ENCODE measurements at regions not wholly inside any gene's neighbourhood (a gene's known extent, or its start where the extent isn't known, plus 50 kb on each side); places are given as distances from the start of the nearest gene placed in this dataset.

DNA sequence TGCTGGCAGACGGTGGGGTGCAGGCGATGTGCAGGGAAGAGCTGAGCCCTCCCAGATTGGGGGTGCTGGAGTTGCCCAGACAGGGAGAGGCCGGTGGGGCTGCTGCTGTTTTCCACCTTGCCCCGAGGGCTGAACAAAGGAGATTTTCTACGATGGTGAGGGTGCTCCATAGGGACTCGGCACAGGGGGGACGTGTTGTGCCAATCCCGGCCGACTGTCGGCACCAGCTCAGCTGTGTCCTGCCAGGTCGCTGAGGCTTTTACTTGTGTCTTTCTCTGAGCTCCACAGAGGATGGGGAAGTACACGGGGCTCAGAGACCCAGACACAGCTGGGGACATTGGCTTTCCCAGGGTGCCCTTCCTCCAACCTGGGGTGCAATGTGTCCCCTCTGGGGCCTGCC, 816.8 kb downstream of the BRD1 start:
- Histone ChIP-seq H3K4me2 (ENCODE audit: low read length) (no peak overlapping the region), H3K9ac (ENCODE audit: low read length) (no peak overlapping the region), H3K4me3 (ENCODE audit: low read length) (no peak overlapping the region), H3F3A (ENCODE audit: low read length, unreplicated experiment) (no peaks in the 10 kb centered on the region), H3K36me3 (ENCODE audit: low read depth, low read length) (no peaks in the 10 kb centered on the region), H3K27me3 (ENCODE audit: low read length) (peaks cover 26% of the 10 kb centered on the region), H3K27ac (ENCODE audit: low read length) (no peak overlapping the region), H3K4me1 (ENCODE audit: insufficient read depth, low read length) (no peaks in the 10 kb centered on the region), H2AFZ (ENCODE audit: low read length) (no peak overlapping the region), H3K9me3 (ENCODE audit: low read length) (no peaks in the 10 kb centered on the region), H3K9me2 (replicated peaks; ENCODE audit: low read length) (no peaks in the 10 kb centered on the region), H4K20me1 (ENCODE audit: low read length) (no peaks in the 10 kb centered on the region), H3K79me2 (ENCODE audit: low read length) (no peaks in the 10 kb centered on the region)
- intact Hi-C loops (cut with micrococcal nuclease): no loop called here
- CTCF ChIA-PET: no interaction called here
- DNase-seq: no peak
- ATAC-seq: no peak
- no peak for TF ChIP-seq EZH2 (IDR thresholded peaks at IDR 0.05; ENCODE audit: low read length, unreplicated experiment)
- no peak for TF ChIP-seq EZH2phosphoT487 (IDR thresholded peaks at IDR 0.05; ENCODE audit: borderline replicate concordance, low read length)
- TF ChIP-seq, protein P1, sequence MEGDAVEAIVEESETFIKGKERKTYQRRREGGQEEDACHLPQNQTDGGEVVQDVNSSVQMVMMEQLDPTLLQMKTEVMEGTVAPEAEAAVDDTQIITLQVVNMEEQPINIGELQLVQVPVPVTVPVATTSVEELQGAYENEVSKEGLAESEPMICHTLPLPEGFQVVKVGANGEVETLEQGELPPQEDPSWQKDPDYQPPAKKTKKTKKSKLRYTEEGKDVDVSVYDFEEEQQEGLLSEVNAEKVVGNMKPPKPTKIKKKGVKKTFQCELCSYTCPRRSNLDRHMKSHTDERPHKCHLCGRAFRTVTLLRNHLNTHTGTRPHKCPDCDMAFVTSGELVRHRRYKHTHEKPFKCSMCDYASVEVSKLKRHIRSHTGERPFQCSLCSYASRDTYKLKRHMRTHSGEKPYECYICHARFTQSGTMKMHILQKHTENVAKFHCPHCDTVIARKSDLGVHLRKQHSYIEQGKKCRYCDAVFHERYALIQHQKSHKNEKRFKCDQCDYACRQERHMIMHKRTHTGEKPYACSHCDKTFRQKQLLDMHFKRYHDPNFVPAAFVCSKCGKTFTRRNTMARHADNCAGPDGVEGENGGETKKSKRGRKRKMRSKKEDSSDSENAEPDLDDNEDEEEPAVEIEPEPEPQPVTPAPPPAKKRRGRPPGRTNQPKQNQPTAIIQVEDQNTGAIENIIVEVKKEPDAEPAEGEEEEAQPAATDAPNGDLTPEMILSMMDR (conservative IDR thresholded peaks at IDR 0.05; ENCODE audit: low read depth, low read length): no peak
- BruUV-seq (replicated peaks): no TSS peak
- POLR2A ChIA-PET (ENCODE audit: unreplicated experiment): no interaction called here

DNA sequence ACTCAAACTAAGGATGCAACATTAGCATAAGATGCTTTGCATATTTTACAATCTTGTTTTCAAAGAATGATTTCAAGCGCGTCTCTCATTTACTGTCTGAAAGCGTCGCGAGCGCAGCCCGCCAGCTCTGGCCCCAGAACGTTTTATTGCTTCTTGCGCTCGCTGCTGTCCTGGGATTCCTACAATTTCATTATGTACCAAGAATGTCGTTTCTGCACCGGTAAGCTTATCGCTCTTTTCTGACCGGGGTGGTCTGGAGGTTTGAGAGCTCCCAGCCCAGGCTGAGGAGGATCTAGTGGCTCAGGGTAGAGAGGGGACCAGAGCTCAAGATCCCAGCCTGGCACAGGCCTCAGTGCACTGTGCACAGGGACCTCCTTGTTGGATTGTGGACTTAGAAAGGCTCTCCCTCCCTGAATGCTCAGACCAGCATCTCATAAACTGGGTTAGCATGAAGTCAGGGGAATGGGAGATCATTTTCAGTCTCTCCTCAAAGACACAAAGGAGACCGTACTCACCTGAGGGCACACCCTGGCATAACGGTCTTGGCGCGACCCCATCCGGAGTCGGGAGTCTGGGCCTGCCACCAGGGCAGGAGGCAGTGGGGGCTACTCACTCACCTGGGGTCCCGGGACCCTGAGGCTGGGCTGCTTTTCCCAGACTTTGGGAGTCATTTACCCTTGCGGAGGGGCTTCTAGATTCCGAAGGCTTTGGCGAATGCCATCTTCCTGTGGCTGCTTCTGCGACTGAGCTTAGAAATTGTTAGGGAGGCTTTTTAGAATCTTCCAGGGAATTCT, 817.4 kb downstream of the BRD1 start:
- no peak for TF ChIP-seq EZH2phosphoT487 (IDR thresholded peaks at IDR 0.05; ENCODE audit: borderline replicate concordance, low read length)
- TF ChIP-seq EZH2 (IDR thresholded peaks at IDR 0.05; ENCODE audit: low read length, unreplicated experiment): no peak
- TF ChIP-seq, protein P1 (conservative IDR thresholded peaks at IDR 0.05; ENCODE audit: low read depth, low read length): no peak
- H2AFZ ChIP-seq (ENCODE audit: low read length): no peak overlapping the region
- no TSS peak for BruUV-seq (replicated peaks)
- no peaks in the 10 kb centered on the region for H3K36me3 ChIP-seq (ENCODE audit: low read depth, low read length)
- no peaks in the 10 kb centered on the region for H3K79me2 ChIP-seq (ENCODE audit: low read length)
- H3K27ac ChIP-seq (ENCODE audit: low read length): no peak overlapping the region
- DNase-seq: no peak
- H3K27me3 ChIP-seq (ENCODE audit: low read length): peaks cover 26% of the 10 kb centered on the region
- no peak overlapping the region for H3K4me3 ChIP-seq (ENCODE audit: low read length)
- H3K4me2 ChIP-seq (ENCODE audit: low read length): no peak overlapping the region
- ChIA-PET POLR2A (ENCODE audit: unreplicated experiment) (no interaction called here), CTCF (no interaction called here)
- H3K9me2 ChIP-seq (replicated peaks; ENCODE audit: low read length): no peaks in the 10 kb centered on the region
- no peak for ATAC-seq
- H3K4me1 ChIP-seq (ENCODE audit: insufficient read depth, low read length): no peaks in the 10 kb centered on the region
- H3K9me3 ChIP-seq (ENCODE audit: low read length): no peaks in the 10 kb centered on the region
- intact Hi-C loops (cut with micrococcal nuclease): no loop called here
- no peaks in the 10 kb centered on the region for H4K20me1 ChIP-seq (ENCODE audit: low read length)
- H3F3A ChIP-seq (ENCODE audit: low read length, unreplicated experiment): no peaks in the 10 kb centered on the region
- H3K9ac ChIP-seq (ENCODE audit: low read length): no peak overlapping the region

DNA sequence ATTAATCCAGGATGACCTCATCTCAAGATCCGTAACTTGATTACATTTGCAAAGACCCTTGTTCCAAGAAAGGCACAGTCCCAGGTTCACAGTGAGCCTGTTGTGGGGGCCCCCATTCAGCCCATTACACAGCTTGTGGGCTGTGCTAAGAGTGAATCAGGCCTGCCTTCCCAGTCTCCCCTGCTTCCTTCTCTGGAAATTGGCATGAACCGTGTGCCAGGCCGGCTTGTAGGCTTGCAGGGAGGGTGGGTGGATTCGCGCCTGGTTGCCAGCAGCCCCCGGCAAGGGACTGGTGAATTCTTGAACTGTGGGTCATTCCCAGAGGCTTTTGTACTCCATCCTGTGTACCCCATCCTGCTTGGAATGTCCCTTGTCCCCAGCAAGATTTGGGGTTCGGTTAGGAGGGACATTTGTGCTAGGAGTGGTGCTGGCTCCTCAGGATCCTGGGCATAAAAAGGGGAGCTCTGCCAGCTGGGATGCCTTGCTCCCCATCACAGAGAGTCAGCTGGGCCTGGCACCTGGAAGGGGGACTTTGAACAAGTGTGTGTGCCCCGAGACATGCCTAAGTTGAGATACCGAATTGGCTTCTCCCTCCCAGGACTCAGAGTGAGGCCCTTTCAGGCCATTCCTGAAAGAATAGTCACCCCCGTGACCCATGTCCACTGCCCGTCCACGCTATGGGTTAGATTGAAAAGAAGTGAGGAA, 818.2 kb downstream of the BRD1 start:
- Histone ChIP-seq H3K79me2 (ENCODE audit: low read length) (no peaks in the 10 kb centered on the region), H3K27me3 (ENCODE audit: low read length) (peaks cover 26% of the 10 kb centered on the region), H3K27ac (ENCODE audit: low read length) (no peak overlapping the region), H3K9me3 (ENCODE audit: low read length) (no peaks in the 10 kb centered on the region), H4K20me1 (ENCODE audit: low read length) (no peaks in the 10 kb centered on the region), H3K9me2 (replicated peaks; ENCODE audit: low read length) (no peaks in the 10 kb centered on the region), H3K36me3 (ENCODE audit: low read depth, low read length) (no peaks in the 10 kb centered on the region), H3K9ac (ENCODE audit: low read length) (no peak overlapping the region), H2AFZ (ENCODE audit: low read length) (no peak overlapping the region), H3K4me2 (ENCODE audit: low read length) (no peak overlapping the region), H3K4me3 (ENCODE audit: low read length) (no peak overlapping the region), H3F3A (ENCODE audit: low read length, unreplicated experiment) (no peaks in the 10 kb centered on the region), H3K4me1 (ENCODE audit: insufficient read depth, low read length) (no peaks in the 10 kb centered on the region)
- no peak for TF ChIP-seq EZH2phosphoT487 (IDR thresholded peaks at IDR 0.05; ENCODE audit: borderline replicate concordance, low read length)
- no peak for TF ChIP-seq EZH2 (IDR thresholded peaks at IDR 0.05; ENCODE audit: low read length, unreplicated experiment)
- TF ChIP-seq, protein P1 (conservative IDR thresholded peaks at IDR 0.05; ENCODE audit: low read depth, low read length): no peak
- ChIA-PET POLR2A (ENCODE audit: unreplicated experiment) (no interaction called here), CTCF (no interaction called here)
- no peak for ATAC-seq
- no TSS peak for BruUV-seq (replicated peaks)
- DNase-seq: no peak
- intact Hi-C loops (cut with micrococcal nuclease): no loop called here

All from PC-3 (cell line).